ENCODE measurements at regions not wholly inside any gene's neighbourhood (a gene's known extent, or its start where the extent isn't known, plus 50 kb on each side); places are given as distances from the start of the nearest gene placed in this dataset.

DNA sequence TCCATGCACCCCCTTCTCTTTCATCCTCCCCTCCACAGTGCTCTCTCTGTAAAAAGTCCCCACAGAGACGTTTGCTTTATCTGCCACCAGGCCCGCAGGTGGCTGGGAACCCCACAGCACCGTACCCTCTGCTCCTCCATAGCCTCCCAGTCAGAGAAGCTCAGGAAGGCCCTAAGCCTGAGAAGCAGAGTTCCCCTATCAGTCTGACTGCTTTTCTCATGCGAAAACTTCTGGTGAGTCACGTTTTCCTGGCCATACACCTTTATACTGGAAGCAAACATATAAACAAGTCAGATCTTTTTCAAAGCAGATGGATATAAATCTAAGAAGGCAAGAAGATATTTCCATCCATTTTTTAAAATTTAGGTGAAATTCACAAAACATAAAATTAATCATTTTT lies 51.5 kb upstream of the MEF2A start:
- no peak overlapping the region for H3K27ac Mint-ChIP-seq
- no peaks in the 10 kb centered on the region for H3K36me3 Mint-ChIP-seq
- H3K9ac ChIP-seq, result no peak overlapping the region
- H3K9me3 Mint-ChIP-seq, result no peaks in the 10 kb centered on the region
- TF ChIP-seq, protein P1, sequence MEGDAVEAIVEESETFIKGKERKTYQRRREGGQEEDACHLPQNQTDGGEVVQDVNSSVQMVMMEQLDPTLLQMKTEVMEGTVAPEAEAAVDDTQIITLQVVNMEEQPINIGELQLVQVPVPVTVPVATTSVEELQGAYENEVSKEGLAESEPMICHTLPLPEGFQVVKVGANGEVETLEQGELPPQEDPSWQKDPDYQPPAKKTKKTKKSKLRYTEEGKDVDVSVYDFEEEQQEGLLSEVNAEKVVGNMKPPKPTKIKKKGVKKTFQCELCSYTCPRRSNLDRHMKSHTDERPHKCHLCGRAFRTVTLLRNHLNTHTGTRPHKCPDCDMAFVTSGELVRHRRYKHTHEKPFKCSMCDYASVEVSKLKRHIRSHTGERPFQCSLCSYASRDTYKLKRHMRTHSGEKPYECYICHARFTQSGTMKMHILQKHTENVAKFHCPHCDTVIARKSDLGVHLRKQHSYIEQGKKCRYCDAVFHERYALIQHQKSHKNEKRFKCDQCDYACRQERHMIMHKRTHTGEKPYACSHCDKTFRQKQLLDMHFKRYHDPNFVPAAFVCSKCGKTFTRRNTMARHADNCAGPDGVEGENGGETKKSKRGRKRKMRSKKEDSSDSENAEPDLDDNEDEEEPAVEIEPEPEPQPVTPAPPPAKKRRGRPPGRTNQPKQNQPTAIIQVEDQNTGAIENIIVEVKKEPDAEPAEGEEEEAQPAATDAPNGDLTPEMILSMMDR (IDR thresholded peaks at IDR 0.05), result no peak
- TF ChIP-seq EZH2 (IDR thresholded peaks at IDR 0.05) (no peak), EZH2phosphoT487 (IDR thresholded peaks at IDR 0.05) (no peak)
- H3K4me1 Mint-ChIP-seq, result no peaks in the 10 kb centered on the region
- no peak overlapping the region for H2AFZ ChIP-seq (replicated peaks)
- no peaks in the 10 kb centered on the region for H3K27me3 ChIP-seq
- no peak for DNase-seq (ENCODE audit: low spot score)
- no peak overlapping the region for H3K4me2 ChIP-seq
- H3K27ac ChIP-seq, result no peak overlapping the region
- H3K9me3 ChIP-seq (ENCODE audit: low read depth), result no peaks in the 10 kb centered on the region
- H3K36me3 ChIP-seq, result no peaks in the 10 kb centered on the region
- no peaks in the 10 kb centered on the region for H3F3A ChIP-seq (ENCODE audit: low read depth)
- no peak overlapping the region for H3K4me3 ChIP-seq
- no peaks in the 10 kb centered on the region for H4K20me1 ChIP-seq (ENCODE audit: low read depth)
- no peak overlapping the region for H3K4me3 Mint-ChIP-seq
- H3K27me3 Mint-ChIP-seq (ENCODE audit: insufficient read depth, low read depth), result peaks cover 2% of the 10 kb centered on the region
- no peaks in the 10 kb centered on the region for H3K79me2 ChIP-seq (ENCODE audit: low read depth)
- no peaks in the 10 kb centered on the region for H3K4me1 ChIP-seq

All from neural progenitor cell (in vitro differentiated cells).